ENCODE measurements at regions not wholly inside any gene's neighbourhood (a gene's known extent, or its start where the extent isn't known, plus 50 kb on each side); places are given as distances from the start of the nearest gene placed in this dataset.

DNA sequence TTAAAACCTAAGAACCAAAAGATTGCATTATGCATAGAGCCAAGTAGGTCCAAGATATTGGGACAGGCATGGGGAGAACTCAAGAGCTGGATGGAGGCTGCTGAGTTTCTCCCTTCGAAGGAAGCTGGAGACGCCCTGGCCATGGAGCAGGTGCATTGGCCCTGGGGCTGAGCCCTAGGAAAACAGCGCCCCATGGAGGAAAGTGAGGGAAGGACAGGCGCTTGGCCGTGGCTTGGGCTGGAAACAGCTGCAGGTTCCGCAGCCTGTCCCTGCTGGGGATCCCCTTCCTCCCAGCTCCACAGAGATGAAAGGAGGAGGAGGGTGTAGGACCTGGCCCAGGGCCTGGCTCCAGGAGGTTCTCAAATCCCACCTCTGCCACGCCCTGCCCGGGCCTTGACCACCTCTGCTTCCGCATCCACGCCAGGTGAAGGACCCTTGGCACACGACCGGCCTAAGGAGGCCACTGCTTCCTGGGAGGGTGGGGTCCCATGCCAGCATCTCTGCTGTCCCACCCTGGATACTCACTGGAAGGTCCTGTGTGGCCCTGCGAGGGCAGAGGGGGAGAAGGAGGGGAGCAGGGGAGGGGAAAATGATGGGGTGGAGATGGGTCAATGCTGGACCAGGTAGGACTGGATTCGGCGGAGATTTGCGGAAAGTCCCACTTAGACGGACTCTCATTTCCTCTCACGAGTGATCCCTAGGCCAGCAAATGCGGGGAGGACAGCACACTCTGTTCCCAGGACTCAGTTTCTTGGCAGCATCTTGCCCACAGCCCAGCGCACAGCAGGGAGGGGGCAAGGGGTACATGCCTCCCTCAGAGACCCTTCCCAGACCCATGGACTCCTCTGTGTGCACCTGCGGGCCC is 258.6 kb upstream of the TCERG1L start:
- TF ChIP-seq POLR2A (IDR thresholded peaks at IDR 0.05; ENCODE audit: low read depth, low read length) (no peak), MYC (IDR thresholded peaks at IDR 0.05; ENCODE audit: low read depth, low read length) (no peak), CTCF (IDR thresholded peaks at IDR 0.05; ENCODE audit: extremely low read depth in 1 of 2, insufficient read depth in 1 of 2, low read depth in 1 of 2, low read length in 2 of 2) (no peak)
